SK-N-SH (cell line): ENCODE measurements at regions not wholly inside any gene's neighbourhood (a gene's known extent, or its start where the extent isn't known, plus 50 kb on each side); places are given as distances from the start of the nearest gene placed in this dataset.

Experiments
- CTCF ChIA-PET: fragments of 300-600, 350-600 bp; formaldehyde crosslinking; extraction: SDS; loops from one replicate; lab custom pipeline; 2021; lab: Yijun Ruan, JAX
- POLR2A ChIA-PET: fragments of 350-600 bp; sonication (Branson Sonifier 250); formaldehyde crosslinking; extraction: SDS; loops from one replicate; lab custom pipeline; 2020; ENCODE audit warnings: antibody characterized with exemption, inconsistent platforms; lab: Yijun Ruan, JAX
- DNase-seq: peaks from one replicate; pipeline ENCODE4 v3.0.0; 2012
- H2AFZ ChIP-seq: fragments of 200-600 bp; sonication (generic); 2 replicates; pipeline ENCODE4 v1.8.1; 2016; ENCODE audit warnings: antibody characterized with exemption, mild to moderate bottlenecking, low read depth
- H3F3A ChIP-seq: fragments of 200-600 bp; sonication (generic); replicated peaks from 2 replicates; pipeline ENCODE3; 2016; ENCODE audit warnings: antibody characterized with exemption, mild to moderate bottlenecking; ENCODE audit not compliant: insufficient read depth
- H3K27ac ChIP-seq, 2 experiments: fragments of 200-500 bp in 1 of 2; fragments of 200-600 bp in 1 of 2; sonication (Bioruptor generic) in 1 of 2; sonication (generic), shearing (Covaris generic) in 1 of 2; 2 replicates each; pipeline versions ENCODE4 v1.5.1 to v1.6.1; 2014 to 2016; ENCODE audit warnings: low read depth in 2 of 2, inconsistent platforms in 1 of 2, low read length in 1 of 2, mild to moderate bottlenecking in 1 of 2, mixed read lengths in 1 of 2
- H3K27me3 ChIP-seq: fragments of 200-600 bp; sonication (generic), shearing (Covaris generic); 2 replicates; pipeline ENCODE4 v1.6.1; 2016; ENCODE audit warnings: mixed run types; ENCODE audit not compliant: insufficient read depth
- H3K36me3 ChIP-seq, 2 experiments: fragments of 200-500 bp in 1 of 2; fragments of 200-600 bp in 1 of 2; sonication (Bioruptor generic) in 1 of 2; sonication (generic) in 1 of 2; replicated peaks in 1 of 2; 2 replicates each; pipeline versions ENCODE3 to v1.5.1; 2014 to 2016; ENCODE audit warnings: low read length in 1 of 2, mild to moderate bottlenecking in 1 of 2; ENCODE audit not compliant: insufficient read depth in 2 of 2, control insufficient read depth in 1 of 2
- H3K4me1 ChIP-seq, 2 experiments: fragments of 200-500 bp in 1 of 2; fragments of 200-600 bp in 1 of 2; sonication (Bioruptor generic) in 1 of 2; sonication (generic), shearing (Covaris generic) in 1 of 2; 2 replicates each; pipeline versions ENCODE4 v1.5.1 to v1.6.1; 2014 to 2016; ENCODE audit warnings: low read depth in 1 of 2, low read length in 1 of 2, mixed run types in 1 of 2; ENCODE audit not compliant: insufficient read depth in 2 of 2, control insufficient read depth in 1 of 2
- H3K4me2 ChIP-seq: fragments of 200-600 bp; sonication (generic), shearing (Covaris generic); 2 replicates; pipeline ENCODE4 v1.6.1; 2017; ENCODE audit warnings: mixed run types
- H3K4me3 ChIP-seq, 2 experiments: fragments of 200-500 bp in 1 of 2; fragments of 200-600 bp in 1 of 2; sonication (Bioruptor generic) in 1 of 2; sonication (generic), shearing (Covaris generic) in 1 of 2; 2 replicates each; pipeline versions ENCODE4 v1.5.1 to v1.8.1; 2014 to 2016; ENCODE audit warnings: low read depth in 2 of 2, inconsistent platforms in 1 of 2, low read length in 1 of 2, mild to moderate bottlenecking in 1 of 2, mixed read lengths in 1 of 2, moderate library complexity in 1 of 2
- H3K79me2 ChIP-seq: fragments of 200-600 bp; sonication (generic); 2 replicates; pipeline ENCODE4 v1.8.1; 2017; ENCODE audit warnings: mild to moderate bottlenecking; ENCODE audit not compliant: insufficient read depth
- H3K9ac ChIP-seq: fragments of 200-600 bp; sonication (generic); 2 replicates; pipeline ENCODE4 v1.6.1; 2017; ENCODE audit warnings: mixed run types
- H3K9me2 ChIP-seq: fragments of 200-600 bp; sonication (generic); 2 replicates; pipeline ENCODE4 v1.6.1; 2017; ENCODE audit warnings: mixed run types
- H3K9me3 ChIP-seq: fragments of 200-600 bp; sonication (generic); 2 replicates; pipeline ENCODE4 v1.6.1; 2017; ENCODE audit warnings: mixed run types, mild to moderate bottlenecking, moderate library complexity
- H4K20me1 ChIP-seq: fragments of 200-600 bp; sonication (generic); 2 replicates; pipeline ENCODE4 v1.6.1; 2017; ENCODE audit warnings: mild to moderate bottlenecking, mixed run types; ENCODE audit not compliant: insufficient read depth
- CHD2 ChIP-seq: fragments of 150-350 bp; IDR thresholded peaks from 2 replicates; pipeline ENCODE4 v1.6.1; 2018; ENCODE audit warnings: low read length; ENCODE audit not compliant: partially characterized antibody
- FOSL2 ChIP-seq: IDR thresholded peaks from 2 replicates; pipeline ENCODE4 v1.4.0; 2012; ENCODE audit warnings: low read depth, mild to moderate bottlenecking, moderate library complexity, borderline replicate concordance
- GABPA ChIP-seq: IDR thresholded peaks from 2 replicates; pipeline ENCODE4 v1.4.0; 2012; ENCODE audit warnings: low read depth, mild to moderate bottlenecking
- MEF2A ChIP-seq: IDR thresholded peaks from 2 replicates; pipeline ENCODE4 v1.4.0; 2012; ENCODE audit warnings: low read depth, borderline replicate concordance
- NRF1 ChIP-seq: IDR thresholded peaks from 2 replicates; pipeline ENCODE4 v1.6.1; 2012; ENCODE audit warnings: low read depth, mild to moderate bottlenecking, low read length
- PBX3 ChIP-seq: IDR thresholded peaks from 2 replicates; pipeline ENCODE4; 2012
- RAD21 ChIP-seq: IDR thresholded peaks from 2 replicates; pipeline ENCODE4 v1.6.1; 2012; ENCODE audit warnings: mild to moderate bottlenecking, low read length
- RFX5 ChIP-seq: IDR thresholded peaks from 2 replicates; pipeline ENCODE4 v1.6.1; 2012; ENCODE audit warnings: mild to moderate bottlenecking, improper control_type of control experiment, low read length
- RXRA ChIP-seq: IDR thresholded peaks from 2 replicates; pipeline ENCODE4 v1.4.0; 2012; ENCODE audit warnings: low read depth, mild to moderate bottlenecking, borderline replicate concordance
- SIN3A ChIP-seq: IDR thresholded peaks from 2 replicates; pipeline ENCODE4 v1.6.1; 2012; ENCODE audit warnings: low read depth, mild to moderate bottlenecking, low read length, moderate library complexity, borderline replicate concordance
- TAF1 ChIP-seq: IDR thresholded peaks from 2 replicates; pipeline ENCODE4 v1.6.1; 2012; ENCODE audit warnings: low read depth, mild to moderate bottlenecking, low read length, moderate library complexity, borderline replicate concordance
- TCF12 ChIP-seq: IDR thresholded peaks from 2 replicates; pipeline ENCODE4 v1.4.0; 2012
- USF2 ChIP-seq: fragments of 150-350 bp; IDR thresholded peaks from 2 replicates; pipeline ENCODE4 v1.6.1; 2017; ENCODE audit warnings: antibody characterized with exemption, low read length, low read depth, borderline replicate concordance
- YY1 ChIP-seq: IDR thresholded peaks from 2 replicates; pipeline ENCODE4 v1.4.0; 2012; ENCODE audit warnings: low read depth, mild to moderate bottlenecking
- ZBTB33 ChIP-seq: IDR thresholded peaks from 2 replicates; pipeline ENCODE4 v1.4.0; 2012; ENCODE audit warnings: low read depth, borderline replicate concordance
- WGBS: methylation state at CpG from one replicate; pipeline ENCODE4 v1.1.6; 2017; ENCODE audit warnings: low lambda C conversion rate; 5-methylcytosine and 5-hydroxymethylcytosine counted together
- TF ChIP-seq, protein P1 (sequence below): IDR thresholded peaks from 2 replicates; pipeline ENCODE4 v1.4.0; 2012; ENCODE audit warnings: low read depth
- TF ChIP-seq, protein P2 (sequence below): IDR thresholded peaks from 2 replicates; pipeline ENCODE4 v1.4.0; 2012; ENCODE audit warnings: low read depth, borderline replicate concordance
- TF ChIP-seq, protein P3 (sequence below): fragments of 150-350 bp; IDR thresholded peaks from 2 replicates; pipeline ENCODE4 v1.6.1; 2016; ENCODE audit warnings: mild to moderate bottlenecking, low read depth, low read length

GRCh38 chr12:91883811-91884210 lies 261.8 kb downstream of the BTG1 start:
- Histone ChIP-seq H3K9me3 (no peaks in the 10 kb centered on the region), H3K4me1 (no peaks in the 10 kb centered on the region; a peak in 2 of 4 replicates), H3K4me2 (no peak overlapping the region), H3K27me3 (no peaks in the 10 kb centered on the region), H3K9me2 (no peaks in the 10 kb centered on the region), H3F3A (no peaks in the 10 kb centered on the region), H3K9ac (no peak overlapping the region), H3K79me2 (no peaks in the 10 kb centered on the region), H3K36me3 (no peaks in the 10 kb centered on the region), H2AFZ (no peak overlapping the region), H3K27ac (no peak overlapping the region; a peak in 1 of 4 replicates), H4K20me1 (no peaks in the 10 kb centered on the region), H3K4me3 (no peak overlapping the region)
- DNase-seq = no peak
- CTCF ChIA-PET = no interaction called here
- TF ChIP-seq SIN3A (no peak), ZBTB33 (no peak), RFX5 (no peak), NRF1 (no peak), PBX3 (no peak), RXRA (no peak), TCF12 (no peak), RAD21 (no peak), TAF1 (no peak), USF2 (no peak), YY1 (no peak), MEF2A (no peak), GABPA (no peak), CHD2 (no peak), FOSL2 (no peak)
- TF ChIP-seq, protein P1, sequence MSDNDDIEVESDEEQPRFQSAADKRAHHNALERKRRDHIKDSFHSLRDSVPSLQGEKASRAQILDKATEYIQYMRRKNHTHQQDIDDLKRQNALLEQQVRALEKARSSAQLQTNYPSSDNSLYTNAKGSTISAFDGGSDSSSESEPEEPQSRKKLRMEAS = no peak
- TF ChIP-seq, protein P2, sequence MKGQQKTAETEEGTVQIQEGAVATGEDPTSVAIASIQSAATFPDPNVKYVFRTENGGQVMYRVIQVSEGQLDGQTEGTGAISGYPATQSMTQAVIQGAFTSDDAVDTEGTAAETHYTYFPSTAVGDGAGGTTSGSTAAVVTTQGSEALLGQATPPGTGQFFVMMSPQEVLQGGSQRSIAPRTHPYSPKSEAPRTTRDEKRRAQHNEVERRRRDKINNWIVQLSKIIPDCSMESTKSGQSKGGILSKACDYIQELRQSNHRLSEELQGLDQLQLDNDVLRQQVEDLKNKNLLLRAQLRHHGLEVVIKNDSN = no peak
- TF ChIP-seq, protein P3, sequence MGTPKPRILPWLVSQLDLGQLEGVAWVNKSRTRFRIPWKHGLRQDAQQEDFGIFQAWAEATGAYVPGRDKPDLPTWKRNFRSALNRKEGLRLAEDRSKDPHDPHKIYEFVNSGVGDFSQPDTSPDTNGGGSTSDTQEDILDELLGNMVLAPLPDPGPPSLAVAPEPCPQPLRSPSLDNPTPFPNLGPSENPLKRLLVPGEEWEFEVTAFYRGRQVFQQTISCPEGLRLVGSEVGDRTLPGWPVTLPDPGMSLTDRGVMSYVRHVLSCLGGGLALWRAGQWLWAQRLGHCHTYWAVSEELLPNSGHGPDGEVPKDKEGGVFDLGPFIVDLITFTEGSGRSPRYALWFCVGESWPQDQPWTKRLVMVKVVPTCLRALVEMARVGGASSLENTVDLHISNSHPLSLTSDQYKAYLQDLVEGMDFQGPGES = no peak
- POLR2A ChIA-PET = no interaction called here
- 86% methylated on average over 4 of the region's 4 CpGs for WGBS
